IMR-90 (cell line): ENCODE measurements at regions not wholly inside any gene's neighbourhood (a gene's known extent, or its start where the extent isn't known, plus 50 kb on each side); places are given as distances from the start of the nearest gene placed in this dataset.

Experiments
- ATAC-seq: fragments of 200-7000 bp; cut with Tn5 transposase; 2 replicates; pipeline ENCODE4 v1.9.1; 2020; ENCODE audit warnings: low read depth, mild to moderate bottlenecking, moderate library complexity
- BruUV-seq: library from RNA; stranded (reverse); fragments of 400-500 nt; replicated peaks from 2 replicates; lab custom pipeline; 2021; lab: Mats Ljungman, UMichigan
- CTCF ChIA-PET: fragments of 300-600 bp; formaldehyde crosslinking; extraction: SDS; loops from one replicate; lab custom pipeline; 2021; ENCODE audit warnings: antibody characterized with exemption; lab: Yijun Ruan, JAX
- POLR2A ChIA-PET: fragments of 300-600 bp; sonication (Branson Sonifier 250); formaldehyde crosslinking; loops from one replicate; lab custom pipeline; 2022; ENCODE audit warnings: antibody characterized with exemption; ENCODE audit not compliant: unreplicated experiment; lab: Charles Lee
- DNase-seq: peaks from one replicate; pipeline ENCODE4 v3.0.0; 2013
- H2AFZ ChIP-seq: replicated peaks from 2 replicates; pipeline ENCODE3; 2013; ENCODE audit warnings: low read length, mild to moderate bottlenecking; ENCODE audit not compliant: poor library complexity
- H2AK5ac ChIP-seq: 2 replicates; pipeline ENCODE4 v1.6.1; 2013; ENCODE audit warnings: low read depth, low read length, inconsistent platforms
- H2AK9ac ChIP-seq: replicated peaks from 2 replicates; pipeline ENCODE3; 2013; ENCODE audit warnings: mild to moderate bottlenecking, low read depth, low read length, moderate library complexity; ENCODE audit not compliant: poor library complexity
- H2BK120ac ChIP-seq: 2 replicates; pipeline ENCODE4 v1.6.1; 2013; ENCODE audit warnings: low read depth, low read length, inconsistent platforms
- H2BK15ac ChIP-seq: 3 replicates; pipeline ENCODE4 v1.6.1; 2013; ENCODE audit warnings: low read depth, low read length, inconsistent platforms
- H2BK20ac ChIP-seq: 2 replicates; pipeline ENCODE4 v1.6.1; 2013; ENCODE audit warnings: low read depth, mild to moderate bottlenecking, inconsistent platforms, low read length, moderate library complexity
- H2BK5ac ChIP-seq: 2 replicates; pipeline ENCODE4 v1.6.1; 2013; ENCODE audit warnings: mild to moderate bottlenecking, low read depth, low read length, inconsistent platforms; ENCODE audit not compliant: poor library complexity, severe bottlenecking
- H3K14ac ChIP-seq: replicated peaks from 2 replicates; pipeline ENCODE4 v1.6.1; 2013; ENCODE audit warnings: low read depth, low read length, inconsistent platforms
- H3K18ac ChIP-seq: 2 replicates; pipeline ENCODE4 v1.6.1; 2013; ENCODE audit warnings: low read depth, low read length, control low read depth
- H3K23ac ChIP-seq: 2 replicates; pipeline ENCODE4 v1.6.1; 2013; ENCODE audit warnings: low read depth, low read length, inconsistent platforms
- H3K27ac ChIP-seq: 2 replicates; pipeline ENCODE4 v1.5.1; 2013; ENCODE audit warnings: mild to moderate bottlenecking, control low read depth, low read length; ENCODE audit not compliant: insufficient read depth
- H3K27me3 ChIP-seq: 2 replicates; pipeline ENCODE4 v1.6.1; 2013; ENCODE audit warnings: low read length; ENCODE audit not compliant: control insufficient read depth, insufficient read depth
- H3K36me3 ChIP-seq: 2 replicates; pipeline ENCODE4 v1.6.1; 2013; ENCODE audit warnings: low read length, mixed read lengths; ENCODE audit not compliant: control insufficient read depth, insufficient read depth
- H3K4ac ChIP-seq: 2 replicates; pipeline ENCODE4 v1.6.1; 2013; ENCODE audit warnings: low read depth, low read length, inconsistent platforms
- H3K4me1 ChIP-seq: 2 replicates; pipeline ENCODE4 v1.6.1; 2013; ENCODE audit warnings: low read length, mixed read lengths; ENCODE audit not compliant: control insufficient read depth, insufficient read depth
- H3K4me2 ChIP-seq: 2 replicates; pipeline ENCODE4 v1.6.1; 2013; ENCODE audit warnings: low read depth, mild to moderate bottlenecking, control low read depth, low read length, moderate library complexity
- H3K4me3 ChIP-seq: 2 replicates; pipeline ENCODE4 v1.5.1; 2013; ENCODE audit warnings: low read depth, mild to moderate bottlenecking, control low read depth, low read length, moderate library complexity; ENCODE audit not compliant: insufficient read depth
- H3K56ac ChIP-seq: 2 replicates; pipeline ENCODE4 v1.6.1; 2013; ENCODE audit warnings: low read length, inconsistent platforms; ENCODE audit not compliant: insufficient read depth; ENCODE audit errors: extremely low read depth
- H3K79me1 ChIP-seq, 2 experiments: 2 replicates each; pipeline ENCODE4 v1.6.1; 2013; ENCODE audit warnings: low read length in 2 of 2, inconsistent platforms in 1 of 2, low read depth in 1 of 2
- H3K9ac ChIP-seq: 2 replicates; pipeline ENCODE4 v1.6.1; 2013; ENCODE audit warnings: low read depth, low read length, control low read depth
- H3K9me1 ChIP-seq: 2 replicates; pipeline ENCODE4 v1.6.1; 2013; ENCODE audit warnings: low read length, inconsistent platforms; ENCODE audit not compliant: insufficient read depth
- H3K9me3 ChIP-seq: 2 replicates; pipeline ENCODE4 v1.6.1; 2013; ENCODE audit warnings: low read length; ENCODE audit not compliant: control insufficient read depth, insufficient read depth
- H4K20me1 ChIP-seq: 2 replicates; pipeline ENCODE4 v1.6.1; 2013; ENCODE audit warnings: low read length, inconsistent platforms; ENCODE audit not compliant: insufficient read depth
- H4K5ac ChIP-seq: 2 replicates; pipeline ENCODE4 v1.6.1; 2013; ENCODE audit warnings: mild to moderate bottlenecking, low read depth, low read length, control low read depth
- H4K8ac ChIP-seq, 2 experiments: 2 replicates each; pipeline ENCODE4 v1.6.1; 2013; ENCODE audit warnings: low read depth in 2 of 2, low read length in 2 of 2, control low read depth in 1 of 2, inconsistent platforms in 1 of 2
- H4K91ac ChIP-seq: 2 replicates; pipeline ENCODE4 v1.6.1; 2013; ENCODE audit warnings: low read depth, low read length, inconsistent platforms; ENCODE audit not compliant: insufficient read depth
- BHLHE40 ChIP-seq: fragments of 150-350 bp; IDR thresholded peaks from 2 replicates; pipeline ENCODE4 v1.6.1; 2016; ENCODE audit warnings: mild to moderate bottlenecking, low read depth, low read length
- CEBPB ChIP-seq: IDR thresholded peaks from 2 replicates; pipeline ENCODE4 v1.6.1; 2012; ENCODE audit warnings: low read depth, low read length, improper control_type of control experiment
- CHD1 ChIP-seq: IDR thresholded peaks from 2 replicates; pipeline ENCODE4 v1.6.1; 2012; ENCODE audit warnings: low read depth, low read length, improper control_type of control experiment
- CTCF ChIP-seq: conservative IDR thresholded peaks from 2 replicates; pipeline ENCODE4 v1.5.1; 2012; ENCODE audit warnings: mild to moderate bottlenecking, low read depth, low read length, improper control_type of control experiment
- ELK1 ChIP-seq: fragments of 150-350 bp; IDR thresholded peaks from 2 replicates; pipeline ENCODE4 v1.6.1; 2016; ENCODE audit warnings: low read depth, mild to moderate bottlenecking, low read length, moderate library complexity, borderline replicate concordance
- FOS ChIP-seq: fragments of 150-350 bp; IDR thresholded peaks from 2 replicates; pipeline ENCODE4 v1.6.1; 2016; ENCODE audit warnings: low read depth, low read length
- MAFK ChIP-seq: IDR thresholded peaks from 2 replicates; pipeline ENCODE4 v1.6.1; 2012; ENCODE audit warnings: low read depth, low read length, improper control_type of control experiment
- MAZ ChIP-seq: IDR thresholded peaks from 2 replicates; pipeline ENCODE4 v1.6.1; 2012; ENCODE audit warnings: low read depth, mild to moderate bottlenecking, low read length, improper control_type of control experiment, moderate library complexity, borderline replicate concordance
- MXI1 ChIP-seq: IDR thresholded peaks from 2 replicates; pipeline ENCODE4 v1.6.1; 2012; ENCODE audit warnings: low read depth, mild to moderate bottlenecking, low read length, moderate library complexity, borderline replicate concordance
- NFE2L2 ChIP-seq: fragments of 150-350 bp; IDR thresholded peaks from 2 replicates; pipeline ENCODE4 v1.6.1; 2016; ENCODE audit warnings: low read depth, mild to moderate bottlenecking, low read length
- POLR2A ChIP-seq: IDR thresholded peaks from 2 replicates; pipeline ENCODE4 v1.6.1; 2012; ENCODE audit warnings: mild to moderate bottlenecking, low read depth, low read length
- RAD21 ChIP-seq: IDR thresholded peaks from 2 replicates; pipeline ENCODE4 v1.6.1; 2012; ENCODE audit warnings: low read length, improper control_type of control experiment
- RCOR1 ChIP-seq: IDR thresholded peaks from 2 replicates; pipeline ENCODE4 v1.6.1; 2012; ENCODE audit warnings: mild to moderate bottlenecking, low read length, improper control_type of control experiment; ENCODE audit not compliant: insufficient replicate concordance
- RFX5 ChIP-seq: IDR thresholded peaks from 2 replicates; pipeline ENCODE4 v1.8.0; 2012; ENCODE audit warnings: low read depth, mild to moderate bottlenecking, low read length, moderate library complexity
- USF2 ChIP-seq: fragments of 150-350 bp; IDR thresholded peaks from 2 replicates; pipeline ENCODE4 v1.6.1; 2017; ENCODE audit warnings: mild to moderate bottlenecking, antibody characterized with exemption, low read length, low read depth
- WGBS, 2 experiments: methylation state at CpG; one replicate each; pipeline versions ENCODE4 v1.1.5 to v1.1.7; 2013; ENCODE audit warnings: missing lambda C conversion rate in 2 of 2; ENCODE audit not compliant: insufficient read length in 1 of 2; ENCODE audit errors: extremely low coverage in 2 of 2; 5-methylcytosine and 5-hydroxymethylcytosine counted together
- dilution Hi-C: fragments of 300-500 bp; cut with HindIII; formaldehyde crosslinking; loops from one replicate; pipeline ENCODE4 v1.14.3; 2018; ENCODE audit warnings: low sequenced_read_pairs; ENCODE audit not compliant: unreplicated experiment
- in situ Hi-C: fragments of 300-500 bp; cut with MboI; formaldehyde crosslinking; loops from 3 replicates; pipeline ENCODE4 v1.14.3; 2019; ENCODE audit warnings: low sequenced_read_pairs, inconsistent platforms, mixed read lengths
- intact Hi-C: fragments of 100-400 bp; cut with micrococcal nuclease; formaldehyde crosslinking; loops from 2 replicates; pipeline ENCODE4 v1.10.0; 2022

- dilution Hi-C loops (no loop called here), in situ Hi-C loops (no loop called here), intact Hi-C loops (no loop called here)
- no peaks in the 10 kb centered on the region for H3K27me3 ChIP-seq
- H2AK5ac ChIP-seq: no peak overlapping the region
- H2BK120ac ChIP-seq: no peak overlapping the region
- H3K56ac ChIP-seq: no peak overlapping the region
- no peaks in the 10 kb centered on the region for H3K79me1 ChIP-seq
- H3K9me3 ChIP-seq: no peaks in the 10 kb centered on the region
- H2AK9ac ChIP-seq: no peak overlapping the region
- no peak overlapping the region for H3K9ac ChIP-seq
- H3K4me2 ChIP-seq: no peak overlapping the region
- ChIA-PET POLR2A (no interaction called here), CTCF (no interaction called here)
- DNase-seq (no peak), ATAC-seq (no peak)
- H4K5ac ChIP-seq: no peak overlapping the region
- TF ChIP-seq MAFK: no peak
- TF ChIP-seq RCOR1: no peak
- no peak for TF ChIP-seq FOS
- TF ChIP-seq RFX5: no peak
- TF ChIP-seq USF2: no peak
- TF ChIP-seq BHLHE40: no peak
- no peak for TF ChIP-seq ELK1
- no peak for TF ChIP-seq POLR2A
- no peak for TF ChIP-seq CEBPB
- no peak for TF ChIP-seq RAD21
- TF ChIP-seq CTCF: no peak
- TF ChIP-seq NFE2L2: no peak
- no peak for TF ChIP-seq MAZ
- TF ChIP-seq CHD1: no peak
- no peak for TF ChIP-seq MXI1
- no peak overlapping the region for H2BK20ac ChIP-seq
- no TSS peak for BruUV-seq
- no peaks in the 10 kb centered on the region for H3K4me1 ChIP-seq
- H3K18ac ChIP-seq: no peak overlapping the region
- no peak overlapping the region for H3K14ac ChIP-seq
- H3K27ac ChIP-seq: no peak overlapping the region
- no peak overlapping the region for H2BK15ac ChIP-seq
- no peaks in the 10 kb centered on the region for H4K20me1 ChIP-seq
- H3K4ac ChIP-seq: no peak overlapping the region
- H4K8ac ChIP-seq: no peak overlapping the region
- no peaks in the 10 kb centered on the region for H3K36me3 ChIP-seq
- H4K91ac ChIP-seq: no peak overlapping the region
- no peak overlapping the region for H2AFZ ChIP-seq
- no peak overlapping the region for H3K23ac ChIP-seq
- no peak overlapping the region for H3K4me3 ChIP-seq
- no CpG with 5 or more reads among the region's 1 CpG for WGBS, 2 experiments
- H2BK5ac ChIP-seq: no peak overlapping the region
- no peaks in the 10 kb centered on the region for H3K9me1 ChIP-seq
These were observed 315.0 kb upstream of the CAMK1G start for GRCh38 chr1:209268479-209268878.
